Skeletal muscle tissue (tissue), 4 donors: ENCODE measurements at regions not wholly inside any gene's neighbourhood (a gene's known extent, or its start where the extent isn't known, plus 50 kb on each side); places are given as distances from the start of the nearest gene placed in this dataset. TPM values are rescaled to one million over a fixed set of nuclear protein-coding genes. Genes with fewer than 3 reads are reported as not detected.

ENCODE experiments used
- H3K27ac ChIP-seq: one replicate; pipeline ENCODE4 v1.7.0; 2013; ENCODE audit warnings: mild to moderate bottlenecking, low read depth, low read length, inconsistent platforms
- H3K27me3 ChIP-seq, 3 donors: one replicate each; pipeline ENCODE4 v1.7.0; 2013; ENCODE audit warnings: low read length in 3 of 3; ENCODE audit not compliant: control insufficient read depth in 3 of 3, insufficient read depth in 3 of 3
- H3K36me3 ChIP-seq, 3 donors: one replicate each; pipeline ENCODE4 v1.7.0; 2013; ENCODE audit warnings: low read length in 3 of 3; ENCODE audit not compliant: control insufficient read depth in 3 of 3, insufficient read depth in 3 of 3
- H3K4me1 ChIP-seq, 3 donors: one replicate each; pipeline ENCODE4 v1.7.0; 2013; ENCODE audit warnings: low read length in 3 of 3, mild to moderate bottlenecking in 3 of 3; ENCODE audit not compliant: control insufficient read depth in 3 of 3, insufficient read depth in 3 of 3
- H3K4me3 ChIP-seq, 3 donors: one replicate each; pipeline ENCODE4 v1.7.0; 2013; ENCODE audit warnings: low read length in 3 of 3
- H3K9ac ChIP-seq, 3 donors: one replicate each; pipeline ENCODE4 v1.7.0; 2013; ENCODE audit warnings: low read length in 3 of 3, mild to moderate bottlenecking in 3 of 3, moderate library complexity in 2 of 3, low read depth in 1 of 3
- H3K9me3 ChIP-seq, 3 donors: one replicate each; pipeline ENCODE4 v1.7.0; 2013; ENCODE audit warnings: low read length in 3 of 3; ENCODE audit not compliant: control insufficient read depth in 3 of 3
- small RNA-seq: library from RNA; depleted of rRNA; stranded (forward); fragments of <200 nt; gene quantifications from one replicate; pipeline ENCODE3, GENCODE V24; 2014
- donor health status: Osteomylitis.

DNA sequence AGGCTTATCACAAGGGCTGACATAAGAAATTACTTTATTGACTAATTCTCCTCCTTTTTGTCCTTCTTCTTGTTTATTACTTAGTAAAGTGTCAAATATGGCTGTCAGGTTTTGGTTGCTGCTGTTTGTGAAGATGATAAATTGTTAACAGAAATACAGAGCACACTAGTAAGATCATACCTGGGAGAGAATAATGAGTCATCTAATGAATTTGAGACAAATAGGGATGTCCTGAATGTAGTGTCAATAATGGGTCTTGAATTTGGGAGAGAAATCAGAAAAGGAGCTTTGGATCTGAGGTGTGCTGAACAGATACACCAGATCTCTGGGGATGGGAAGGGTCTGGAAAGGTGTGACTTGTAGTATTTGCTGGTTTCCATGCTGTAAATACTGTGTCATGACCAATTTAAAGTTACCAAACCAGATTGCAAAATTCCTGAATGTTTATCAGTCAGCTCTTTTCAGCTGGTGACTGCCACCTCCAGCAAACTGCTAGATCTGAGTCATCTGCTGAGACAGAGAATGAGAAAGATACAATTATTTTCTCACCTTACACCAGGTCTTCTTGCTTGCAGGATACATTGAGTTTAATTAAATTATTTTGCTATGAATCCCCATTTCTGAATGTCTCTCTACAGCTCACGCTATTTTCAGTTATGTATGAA, 76.7 kb upstream of the SATB1 start:
- peaks cover 0 to 2% (median 0%) of the 10 kb centered on the region in 3 donors for H3K27me3 ChIP-seq
- H3K9ac ChIP-seq: no peak overlapping the region
- H3K9me3 ChIP-seq: no peaks in the 10 kb centered on the region
- H3K36me3 ChIP-seq: no peaks in the 10 kb centered on the region
- no peaks in the 10 kb centered on the region for H3K4me1 ChIP-seq
- no peak overlapping the region for H3K27ac ChIP-seq
- H3K4me3 ChIP-seq: no peak overlapping the region

DNA sequence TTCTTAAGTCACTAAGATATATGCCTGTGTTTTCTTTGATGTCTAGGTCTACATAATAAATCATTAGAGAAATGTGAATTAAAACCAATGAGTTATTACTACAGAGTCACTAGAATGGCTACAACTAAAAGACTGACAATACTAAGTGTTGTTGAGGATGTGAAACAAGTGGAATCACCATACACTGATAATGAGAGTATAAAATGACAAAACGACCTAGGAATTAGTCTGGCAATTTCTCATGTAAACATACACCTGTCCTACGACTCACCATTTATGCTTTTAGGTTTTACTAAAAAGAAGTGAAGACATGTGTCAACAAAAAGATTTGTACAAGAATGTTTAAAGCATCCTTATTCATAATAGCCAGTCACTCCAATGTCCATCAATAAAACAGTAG, 75.2 kb upstream of the SATB1 start:
- Histone ChIP-seq H3K36me3 (no peaks in the 10 kb centered on the region), H3K9ac (no peak overlapping the region), H3K27me3 (no peaks in the 10 kb centered on the region), H3K9me3 (no peaks in the 10 kb centered on the region), H3K27ac (no peak overlapping the region), H3K4me3 (no peak overlapping the region), H3K4me1 (no peaks in the 10 kb centered on the region)

DNA sequence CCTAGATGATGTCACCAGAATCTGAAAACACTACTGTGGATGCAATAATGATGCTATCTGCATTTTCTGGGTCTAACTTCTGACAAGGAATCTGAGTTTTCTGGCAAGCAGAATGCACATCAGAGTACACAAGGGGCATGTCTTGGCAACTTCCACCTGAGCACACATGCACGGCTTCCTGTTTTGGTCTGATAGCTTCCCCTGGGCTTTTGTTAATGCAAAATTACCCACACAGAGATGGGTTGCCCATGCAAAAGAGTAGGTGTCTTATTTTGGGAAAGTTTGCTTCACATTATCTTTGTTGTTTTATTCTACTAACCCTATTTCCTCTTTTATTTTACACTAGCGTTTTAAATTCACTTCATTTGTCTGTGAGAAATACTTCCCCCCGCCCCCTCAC, 74.2 kb upstream of the SATB1 start:
- H3K4me1 ChIP-seq: no peaks in the 10 kb centered on the region
- no peak overlapping the region for H3K9ac ChIP-seq
- no peak overlapping the region for H3K27ac ChIP-seq
- H3K4me3 ChIP-seq: no peak overlapping the region
- H3K27me3 ChIP-seq: no peaks in the 10 kb centered on the region
- H3K9me3 ChIP-seq: no peaks in the 10 kb centered on the region
- no peaks in the 10 kb centered on the region for H3K36me3 ChIP-seq

DNA sequence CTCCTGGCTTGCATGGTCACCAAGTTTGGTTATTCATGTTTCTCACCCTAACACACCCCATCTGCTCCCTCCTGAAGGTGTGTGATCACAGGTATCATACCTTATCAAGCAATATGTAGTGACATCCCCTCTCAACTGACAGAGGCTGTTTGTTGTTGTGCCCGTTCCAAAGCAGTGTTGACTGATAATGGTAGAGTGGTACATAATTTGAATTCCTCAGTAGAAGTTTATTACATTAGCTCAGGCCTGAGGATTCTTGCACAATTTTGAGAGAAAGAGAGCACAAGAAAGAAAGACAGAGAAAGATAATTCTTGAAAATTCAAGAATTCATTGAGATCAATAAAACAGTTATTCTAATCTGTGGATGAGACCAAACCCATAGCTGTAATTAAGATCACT, 69.1 kb upstream of the SATB1 start:
- no peaks in the 10 kb centered on the region for H3K27me3 ChIP-seq
- H3K9me3 ChIP-seq: no peaks in the 10 kb centered on the region
- no peak overlapping the region for H3K4me3 ChIP-seq
- H3K27ac ChIP-seq: no peak overlapping the region
- no peaks in the 10 kb centered on the region for H3K36me3 ChIP-seq
- no peaks in the 10 kb centered on the region for H3K4me1 ChIP-seq
- no peak overlapping the region for H3K9ac ChIP-seq

DNA sequence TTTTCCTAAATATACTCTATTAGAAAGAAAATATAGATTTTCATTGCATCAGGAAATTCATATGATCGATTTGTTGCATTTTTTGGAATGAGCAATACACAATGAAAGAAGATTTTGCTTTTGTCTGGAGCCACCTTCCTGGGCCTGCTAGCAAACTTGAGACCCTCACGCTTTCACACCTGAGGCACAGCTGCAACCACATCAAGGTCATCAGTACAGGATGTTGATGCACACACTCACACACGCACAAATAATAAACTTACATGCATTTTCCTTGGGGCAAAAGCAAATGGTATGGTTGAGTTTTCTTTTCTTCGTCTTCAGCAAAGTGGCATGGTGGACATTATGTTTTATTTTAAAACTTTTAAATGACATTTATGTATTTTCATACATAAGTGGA, 64.8 kb upstream of the SATB1 start:
- Histone ChIP-seq H3K27me3 (no peaks in the 10 kb centered on the region), H3K4me1 (no peaks in the 10 kb centered on the region), H3K4me3 (no peak overlapping the region), H3K9me3 (no peaks in the 10 kb centered on the region), H3K27ac (no peak overlapping the region), H3K36me3 (no peaks in the 10 kb centered on the region), H3K9ac (no peak overlapping the region)

DNA sequence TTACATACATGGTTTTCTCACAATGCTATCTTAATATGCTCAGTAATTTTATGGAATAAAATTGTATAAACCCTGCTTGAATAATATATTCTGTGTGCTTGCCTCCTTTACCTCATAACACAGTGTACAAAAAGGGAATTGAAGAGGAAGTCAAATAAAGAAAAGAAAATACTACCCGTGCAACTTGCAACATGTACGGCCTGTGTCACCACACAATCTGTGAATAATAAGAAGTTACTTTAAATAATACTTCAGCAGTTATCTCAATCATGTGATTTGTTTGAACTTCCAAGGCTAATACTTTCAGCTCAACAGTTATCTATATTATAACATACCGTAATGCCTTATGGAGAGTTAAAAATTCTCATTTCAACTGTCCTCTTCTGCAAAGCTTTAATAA, 58.1 kb upstream of the SATB1 start:
- H3K4me1 ChIP-seq: no peaks in the 10 kb centered on the region
- H3K9ac ChIP-seq: no peak overlapping the region
- no peaks in the 10 kb centered on the region for H3K36me3 ChIP-seq
- no peaks in the 10 kb centered on the region for H3K27me3 ChIP-seq
- H3K9me3 ChIP-seq: no peaks in the 10 kb centered on the region
- H3K27ac ChIP-seq: no peak overlapping the region
- H3K4me3 ChIP-seq: no peak overlapping the region

DNA sequence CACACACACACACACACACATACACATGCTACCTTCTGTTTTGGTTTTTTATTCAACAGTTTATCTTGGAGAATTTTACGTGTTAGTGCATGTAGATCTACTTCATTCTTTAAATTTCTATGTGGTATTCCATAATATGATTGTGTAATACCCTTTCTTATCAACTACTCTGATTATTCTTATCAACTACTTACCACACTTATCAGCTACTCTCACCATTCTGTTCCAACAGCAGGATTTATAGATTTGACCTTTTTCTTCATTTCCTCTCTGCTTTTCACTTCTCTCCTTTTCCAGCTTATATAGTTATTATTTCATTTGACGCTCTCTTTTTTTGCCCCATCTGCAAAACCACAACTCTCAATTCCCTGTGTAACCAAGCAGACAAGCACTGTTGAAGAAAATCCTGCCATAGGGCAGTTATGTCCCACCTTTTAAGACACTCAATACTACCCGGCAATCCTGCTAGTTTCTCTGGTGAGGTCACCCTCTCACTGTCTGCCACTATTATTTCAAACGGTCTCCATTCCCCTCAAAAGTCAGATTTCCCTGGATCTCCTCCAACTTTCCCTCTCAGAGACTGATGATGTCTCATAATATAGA, 56.9 kb upstream of the SATB1 start:
- H3K36me3 ChIP-seq: no peaks in the 10 kb centered on the region
- no peaks in the 10 kb centered on the region for H3K4me1 ChIP-seq
- H3K9me3 ChIP-seq: no peaks in the 10 kb centered on the region
- no peak overlapping the region for H3K9ac ChIP-seq
- H3K4me3 ChIP-seq: no peak overlapping the region
- no peaks in the 10 kb centered on the region for H3K27me3 ChIP-seq
- H3K27ac ChIP-seq: no peak overlapping the region

DNA sequence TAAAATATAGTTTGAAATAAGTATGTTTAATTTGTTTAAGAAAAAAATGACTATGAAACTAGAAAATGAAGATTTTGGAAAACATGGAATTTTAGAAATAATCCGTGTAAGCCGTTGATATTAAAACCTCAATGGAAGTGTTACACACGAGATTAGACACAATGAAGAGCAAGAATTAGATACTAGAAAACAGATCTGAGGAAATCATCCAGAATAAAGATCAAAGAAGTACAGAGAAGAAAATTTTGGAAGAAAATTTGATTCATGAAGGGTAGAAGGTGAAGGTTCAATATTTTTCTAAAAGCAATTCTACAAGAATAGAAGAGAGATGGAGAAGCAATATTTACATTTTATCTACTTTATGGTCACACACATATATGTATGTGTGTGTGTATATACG, 52.5 kb upstream of the SATB1 start:
- no peak overlapping the region for H3K4me3 ChIP-seq
- H3K4me1 ChIP-seq: no peaks in the 10 kb centered on the region
- no peak overlapping the region for H3K27ac ChIP-seq
- no peak overlapping the region for H3K9ac ChIP-seq
- no peaks in the 10 kb centered on the region for H3K9me3 ChIP-seq
- no peaks in the 10 kb centered on the region for H3K36me3 ChIP-seq
- no peaks in the 10 kb centered on the region for H3K27me3 ChIP-seq

Small RNA genes lying in the stretch of these regions (small RNA-seq; reads per million reads assigned to genes)
- gene RNU6-138P: not detected
